ENCODE measurements at regions not wholly inside any gene's neighbourhood (a gene's known extent, or its start where the extent isn't known, plus 50 kb on each side); places are given as distances from the start of the nearest gene placed in this dataset.
"Not testable (repeated sequence)": the region's sequence is repeated elsewhere in the genome, so short reads cannot be mapped to it uniquely, and the experiment has no call there.

DNA sequence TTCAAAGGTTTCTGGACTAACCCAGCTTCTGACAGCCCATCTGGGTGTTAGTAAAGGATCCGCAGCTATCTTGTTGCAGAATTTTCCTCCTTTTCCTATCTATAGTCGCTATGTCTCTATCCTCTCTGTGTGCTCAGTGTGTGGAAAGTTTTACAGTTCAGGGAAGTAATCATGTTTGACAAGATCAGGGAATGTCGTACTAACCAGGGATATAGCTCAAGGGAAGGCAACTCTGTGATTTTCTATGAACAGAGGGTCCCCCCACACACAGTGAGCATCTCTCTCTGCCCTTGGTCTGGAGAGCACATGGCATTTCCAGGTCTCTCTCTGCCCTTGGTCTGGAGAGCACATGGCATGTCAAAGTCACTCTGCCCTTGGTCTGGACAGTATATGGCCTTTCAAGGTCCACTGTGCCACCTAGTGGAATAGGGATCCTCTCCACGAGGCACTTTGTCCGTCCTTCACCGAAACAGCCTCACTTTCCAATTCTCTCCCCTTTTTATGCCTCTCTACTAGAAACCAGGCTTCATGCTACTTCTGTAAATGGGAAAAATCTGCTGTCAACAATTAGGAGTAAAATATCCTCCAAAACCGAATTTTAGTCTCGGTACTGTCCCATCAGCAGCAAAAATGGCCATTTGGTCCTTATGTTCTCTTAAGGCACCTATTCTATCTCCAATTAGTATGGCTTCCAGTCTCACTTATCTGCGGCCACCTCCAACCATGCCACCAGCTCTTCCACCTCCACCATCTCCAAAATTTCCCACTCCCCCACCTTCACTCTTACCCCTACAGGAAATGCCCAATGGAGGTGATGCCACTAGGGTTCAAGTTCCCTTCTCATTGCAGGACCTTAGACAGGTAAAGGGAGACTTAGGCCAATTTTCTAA lies 88.7 kb downstream of the IGLL5 start:
- no peak for DNase-seq (ENCODE audit: low read depth in 4 of 4, low spot score in 1 of 4)

GRCh38 chr22:22977479-22978200 lies 90.0 kb downstream of the IGLL5 start:
- DNase-seq (ENCODE audit: low read depth in 4 of 4, low spot score in 1 of 4): no peak

- no peak for DNase-seq (ENCODE audit: low read depth in 4 of 4, low spot score in 1 of 4)
Measured at GRCh38 chr22:22978637-22979036, 91.0 kb downstream of the IGLL5 start.

DNA sequence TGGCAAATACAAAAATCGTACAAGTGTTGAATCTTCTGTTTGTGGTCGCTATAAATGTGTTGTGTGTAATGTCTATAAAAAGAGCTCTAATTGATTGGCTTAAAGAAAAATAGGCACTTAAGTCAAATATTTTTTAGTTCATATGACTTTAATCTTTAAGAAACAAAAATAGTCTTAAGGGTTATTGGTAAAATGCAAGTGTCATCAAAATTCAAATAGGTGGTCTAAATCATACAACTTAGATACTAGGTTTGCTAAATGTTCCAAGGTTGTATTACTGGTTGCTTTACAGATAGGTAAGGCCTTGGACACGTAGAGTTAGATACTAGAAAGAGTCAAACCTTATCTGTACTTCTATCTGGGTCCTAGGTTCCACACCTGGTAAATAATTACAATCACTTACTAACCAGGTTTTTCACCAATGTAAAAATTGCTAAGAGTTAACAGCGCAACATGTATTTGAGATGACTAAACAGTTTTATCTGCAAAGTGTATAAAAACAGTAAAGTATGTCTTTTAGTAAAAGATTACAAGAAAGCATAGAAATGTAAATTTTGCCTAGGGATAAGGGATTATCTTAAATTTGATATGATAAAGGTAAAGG lies 91.1 kb upstream of the GNAZ start:
- no peak for DNase-seq (ENCODE audit: low read depth in 4 of 4, low spot score in 1 of 4)

DNA sequence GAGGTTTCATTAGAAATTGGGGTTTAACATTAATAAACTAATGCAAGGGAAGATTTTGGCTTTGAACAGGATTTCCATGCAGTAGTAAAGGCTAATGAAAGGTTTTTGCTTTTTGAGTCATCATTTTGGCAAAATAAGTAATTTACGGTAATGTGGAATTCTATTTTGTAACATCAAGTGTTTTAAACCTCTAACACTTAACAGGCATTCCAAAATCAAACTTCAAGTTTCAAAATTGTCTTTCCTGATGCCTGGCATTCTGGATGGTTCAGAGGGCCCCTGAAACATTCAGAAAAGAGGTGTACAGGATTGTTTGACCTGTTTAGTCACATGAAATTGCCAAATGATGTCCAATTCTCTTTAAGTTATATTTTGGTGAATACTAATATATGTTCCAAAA lies 90.4 kb upstream of the GNAZ start:
- no peak for DNase-seq (ENCODE audit: low read depth in 4 of 4, low spot score in 1 of 4)

DNA sequence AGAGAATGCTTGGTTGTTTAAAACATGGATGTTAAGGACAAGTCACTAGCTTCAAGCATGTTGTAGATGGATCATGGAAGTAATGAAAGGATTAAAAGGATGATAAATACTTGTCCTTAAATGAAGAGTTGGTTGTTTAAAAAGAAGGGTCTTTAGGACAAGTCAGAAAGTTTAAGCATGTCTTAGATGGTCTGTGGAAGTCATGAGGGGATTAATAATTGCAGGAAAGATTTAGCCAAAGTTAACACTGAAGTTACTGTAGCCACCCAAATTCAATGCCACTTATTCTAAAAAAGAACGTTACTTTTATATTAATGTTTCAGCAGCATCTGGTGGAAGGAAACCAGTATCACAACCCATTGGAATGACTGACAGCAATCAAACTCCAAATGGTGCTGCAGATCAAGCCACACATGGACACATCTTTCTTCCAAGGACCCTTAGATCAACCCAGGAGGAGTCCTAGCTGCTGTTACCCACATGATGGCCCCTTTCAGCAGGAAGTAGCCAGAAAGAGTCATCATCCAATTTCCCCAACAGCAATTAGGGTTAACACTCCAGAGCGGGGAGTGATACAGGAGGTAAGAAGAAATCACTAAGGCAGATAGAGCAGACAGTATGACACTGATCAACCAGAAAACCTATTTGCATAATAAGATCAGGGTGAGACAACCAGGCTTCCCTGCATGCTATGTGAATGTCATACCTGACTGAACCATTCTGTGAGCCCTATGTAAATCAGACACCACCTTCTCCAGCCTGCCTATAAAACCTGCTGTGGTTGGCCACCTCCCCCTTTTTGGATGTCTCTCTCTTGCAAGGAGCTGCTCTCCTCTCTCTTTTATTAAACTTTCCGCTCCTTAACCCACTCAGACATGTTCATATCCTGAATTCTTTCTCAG lies 88.4 kb upstream of the GNAZ start:
- no peak for DNase-seq (ENCODE audit: low read depth in 4 of 4, low spot score in 1 of 4)

DNA sequence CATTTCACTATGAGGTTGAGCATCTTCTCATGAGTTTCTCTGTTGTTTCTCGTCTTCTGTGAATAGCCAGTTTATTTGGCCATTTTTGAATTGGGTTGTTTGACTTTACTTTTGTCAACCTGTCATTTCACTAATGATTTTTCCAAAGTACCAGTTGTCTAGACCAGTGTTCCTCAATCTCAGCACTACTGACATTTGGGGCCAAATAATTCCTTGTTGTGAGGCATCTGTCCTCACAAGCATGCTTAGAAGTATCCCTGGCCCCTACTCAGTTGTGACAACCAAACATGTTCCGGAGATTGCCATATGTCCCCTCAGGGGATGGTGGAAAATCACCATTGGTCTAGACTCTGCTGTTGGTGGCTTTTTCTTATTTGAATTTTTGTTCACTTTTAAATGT lies 87.7 kb upstream of the GNAZ start:
- DNase-seq (ENCODE audit: low read depth in 4 of 4, low spot score in 1 of 4): no peak

DNA sequence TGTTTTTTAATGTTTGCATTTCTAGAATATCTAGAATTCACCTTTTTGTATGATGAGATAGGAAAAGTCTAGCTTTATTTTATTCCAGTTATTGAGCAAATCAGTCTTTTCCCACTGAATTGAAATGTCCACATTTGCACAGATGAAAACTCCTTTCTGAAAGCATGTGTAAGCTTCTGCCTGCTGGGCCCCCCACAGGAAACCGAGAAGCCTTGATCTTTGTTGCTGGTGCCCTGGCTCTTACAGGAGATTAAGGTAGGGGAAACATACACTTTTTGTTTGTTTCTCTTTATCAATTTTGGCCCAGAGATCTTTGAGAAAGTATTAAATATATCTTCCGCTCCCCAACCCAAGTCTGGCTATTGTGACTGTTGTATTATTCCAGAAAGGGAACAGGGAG lies 87.2 kb upstream of the GNAZ start:
- DNase-seq (ENCODE audit: low read depth in 4 of 4, low spot score in 1 of 4): no peak

DNA sequence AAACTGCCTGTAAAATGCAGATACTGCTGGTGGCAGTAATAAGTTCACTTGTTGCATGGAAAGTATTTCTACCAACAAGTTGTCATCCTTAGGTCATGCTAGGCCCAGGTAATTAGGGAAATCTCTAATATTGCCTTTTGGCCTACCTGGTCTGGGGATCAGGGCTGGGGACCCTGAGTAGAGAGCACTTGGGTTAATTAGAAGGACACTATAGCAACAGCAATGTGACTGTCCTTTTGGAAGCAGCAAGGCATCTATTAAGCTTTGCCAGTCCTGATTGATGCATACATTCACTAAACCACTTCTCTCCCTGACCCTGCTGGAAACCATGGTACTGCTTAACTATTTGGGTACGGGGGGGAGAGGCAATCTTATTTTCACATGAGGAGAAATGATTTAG lies 86.5 kb upstream of the GNAZ start:
- no peak for DNase-seq (ENCODE audit: low read depth in 4 of 4, low spot score in 1 of 4)

DNA sequence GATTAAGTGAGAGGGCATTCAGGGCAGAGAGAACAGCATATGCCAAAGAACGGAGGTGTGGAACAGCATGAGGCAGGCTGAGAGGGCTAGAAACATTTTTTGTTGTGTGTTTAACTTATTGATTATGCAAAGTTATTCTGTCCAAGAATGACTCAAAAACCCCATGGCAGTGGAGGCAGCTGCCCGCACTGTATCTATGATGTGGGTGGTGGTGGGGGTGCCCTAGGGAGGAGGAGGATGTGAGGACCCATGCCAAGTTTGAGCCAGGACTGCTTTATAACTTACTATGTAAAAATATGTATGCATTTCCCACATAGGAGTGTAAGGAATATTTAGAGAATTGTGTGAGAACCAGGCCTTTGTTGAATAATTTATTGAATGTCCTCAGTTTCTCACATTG lies 85.4 kb upstream of the GNAZ start:
- DNase-seq (ENCODE audit: low read depth in 4 of 4, low spot score in 1 of 4): no peak

DNA sequence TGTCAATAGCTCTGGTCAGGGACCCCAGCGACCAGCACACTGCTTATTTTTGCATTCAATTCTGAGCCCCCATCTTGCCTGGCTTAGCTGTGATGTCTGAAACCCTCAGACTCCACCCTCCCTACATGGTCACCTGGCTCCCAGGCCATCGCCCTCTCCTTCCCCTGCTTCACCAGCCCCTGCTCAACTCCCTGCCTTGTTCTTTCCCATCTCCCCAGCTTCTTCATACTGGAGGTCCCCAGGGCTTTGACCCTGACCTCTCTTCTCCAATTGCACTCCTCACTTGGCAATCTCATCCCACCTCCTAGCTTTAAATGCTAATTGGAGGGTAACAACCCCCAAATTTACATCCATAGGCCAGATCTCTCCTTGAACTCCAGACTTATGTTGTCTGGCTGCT lies 84.3 kb upstream of the GNAZ start:
- DNase-seq (ENCODE audit: low read depth in 4 of 4, low spot score in 1 of 4): no peak

- no peak for DNase-seq (ENCODE audit: low read depth in 4 of 4, low spot score in 1 of 4)
Measured at GRCh38 chr22:22986640-22987039, 83.7 kb upstream of the GNAZ start.

GRCh38 chr22:22988150-22988549 lies 82.2 kb upstream of the GNAZ start:
- DNase-seq (ENCODE audit: low read depth in 4 of 4, low spot score in 1 of 4): no peak

- DNase-seq (ENCODE audit: low read depth in 4 of 4, low spot score in 1 of 4): no peak
Measured at GRCh38 chr22:22988785-22989184, 81.5 kb upstream of the GNAZ start.

GRCh38 chr22:22989856-22990255 lies 80.5 kb upstream of the GNAZ start:
- no peak for DNase-seq (ENCODE audit: low read depth in 4 of 4, low spot score in 1 of 4)

- not testable (repeated sequence) for DNase-seq (ENCODE audit: low read depth in 4 of 4, low spot score in 1 of 4)
Measured at GRCh38 chr22:22990711-22991505, 79.4 kb upstream of the GNAZ start.

DNA sequence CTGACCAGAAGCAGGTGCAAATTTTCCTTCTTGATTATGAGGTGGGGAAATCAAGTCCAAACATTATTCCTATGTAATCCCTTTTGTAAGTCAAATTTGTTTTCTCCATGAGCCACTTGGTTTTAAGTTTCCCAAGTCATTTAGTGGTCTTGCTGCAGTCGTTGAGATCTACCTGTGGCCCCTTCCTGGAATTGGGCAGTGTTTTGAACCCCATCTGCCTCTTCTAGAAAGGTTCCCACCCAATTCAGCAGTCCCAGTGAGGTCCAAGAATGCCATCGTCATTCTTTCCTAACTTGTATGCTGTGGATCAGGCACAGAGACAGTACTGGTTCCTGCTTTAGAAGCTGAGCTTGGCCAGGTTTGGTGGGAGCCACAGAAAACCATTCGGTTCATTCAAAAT lies 77.8 kb upstream of the GNAZ start:
- no peak for DNase-seq (ENCODE audit: low read depth in 4 of 4, low spot score in 1 of 4)

GRCh38 chr22:22993184-22993583 lies 77.1 kb upstream of the GNAZ start:
- no peak for DNase-seq (ENCODE audit: low read depth in 4 of 4, low spot score in 1 of 4)

GRCh38 chr22:22995166-22995565 lies 75.2 kb upstream of the GNAZ start:
- DNase-seq (ENCODE audit: low read depth in 4 of 4, low spot score in 1 of 4): no peak

GRCh38 chr22:22996511-22997261 lies 73.6 kb upstream of the GNAZ start:
- DNase-seq (ENCODE audit: low read depth in 4 of 4, low spot score in 1 of 4): no peak
